WTC11 (cell line): ENCODE measurements at regions not wholly inside any gene's neighbourhood (a gene's known extent, or its start where the extent isn't known, plus 50 kb on each side); places are given as distances from the start of the nearest gene placed in this dataset.

Experiments used
- ATAC-seq: fragments of 200-7000 bp; cut with Tn5 transposase; 2 replicates; pipeline ENCODE4 v1.10.0; 2021; ENCODE audit warnings: mild to moderate bottlenecking, moderate library complexity
- CTCF ChIA-PET: fragments of 300-600 bp; sonication (Branson Sonifier 250); formaldehyde crosslinking; loops from one replicate; lab custom pipeline; 2021; ENCODE audit warnings: antibody characterized with exemption; lab: Charles Lee
- POLR2A ChIA-PET: fragments of 350-600 bp; sonication (Branson Sonifier 250); formaldehyde crosslinking; loops from one replicate; lab custom pipeline; 2021; ENCODE audit warnings: antibody characterized with exemption; lab: Charles Lee
- DNase-seq: peaks from one replicate; pipeline ENCODE4 v3.0.0; 2021; ENCODE audit warnings: low spot score
- H3K27ac Mint-ChIP-seq: 2 replicates; pipeline ENCODE4 v1.8.0; 2021; ENCODE audit warnings: mixed read lengths
- H3K27me3 Mint-ChIP-seq: 2 replicates; pipeline ENCODE4 v1.8.0; 2021; ENCODE audit warnings: low read depth, mild to moderate bottlenecking, moderate library complexity, mixed read lengths
- H3K36me3 Mint-ChIP-seq: 2 replicates; pipeline ENCODE4 v1.8.0; 2021; ENCODE audit warnings: mixed read lengths
- H3K4me1 Mint-ChIP-seq: 2 replicates; pipeline ENCODE4 v1.8.0; 2022; ENCODE audit warnings: mixed read lengths
- H3K4me3 Mint-ChIP-seq: 2 replicates; pipeline ENCODE4 v1.8.0; 2021; ENCODE audit warnings: mild to moderate bottlenecking, moderate library complexity, mixed read lengths
- H3K9me3 Mint-ChIP-seq: 2 replicates; pipeline ENCODE4 v1.8.0; 2021; ENCODE audit warnings: mixed read lengths
- AFF4 ChIP-seq: sonication (generic); formaldehyde crosslinking; IDR thresholded peaks from 2 replicates; pipeline ENCODE4 v1.8.1; 2023; ENCODE audit warnings: mild to moderate bottlenecking, missing genetic modification reagents, borderline replicate concordance
- AR ChIP-seq: fragments of 250-450 bp; sonication (Bioruptor Pico); IDR thresholded peaks from 2 replicates; pipeline ENCODE4 v1.9.0; 2021; ENCODE audit warnings: mild to moderate bottlenecking
- ATF2 ChIP-seq: sonication (generic); formaldehyde crosslinking; IDR thresholded peaks from 2 replicates; pipeline ENCODE4 v1.8.1; 2022; ENCODE audit warnings: low read depth, missing genetic modification reagents, borderline replicate concordance
- CDX4 ChIP-seq: fragments of 250-450 bp; sonication (Bioruptor Pico); IDR thresholded peaks from 2 replicates; pipeline ENCODE4 v1.9.0; 2021; ENCODE audit warnings: moderate library complexity, mild to moderate bottlenecking, inconsistent platforms, borderline replicate concordance
- IRF1 ChIP-seq: sonication (generic); formaldehyde crosslinking; IDR thresholded peaks from 2 replicates; pipeline ENCODE4 v1.8.0; 2023; ENCODE audit warnings: missing genetic modification reagents
- JAZF1 ChIP-seq: fragments of 250-450 bp; sonication (Bioruptor Pico); IDR thresholded peaks from 2 replicates; pipeline ENCODE4 v1.9.0; 2021; ENCODE audit warnings: moderate library complexity, mild to moderate bottlenecking, inconsistent platforms
- NFATC4 ChIP-seq: fragments of 250-450 bp; sonication (Bioruptor Pico); IDR thresholded peaks from 2 replicates; pipeline ENCODE4 v1.9.0; 2021; ENCODE audit warnings: mild to moderate bottlenecking
- SMAD3 ChIP-seq: sonication (generic); formaldehyde crosslinking; IDR thresholded peaks from 2 replicates; pipeline ENCODE4 v1.8.0; 2022; ENCODE audit warnings: missing genetic modification reagents, mild to moderate bottlenecking, borderline replicate concordance
- SP1 ChIP-seq: sonication (generic); formaldehyde crosslinking; conservative IDR thresholded peaks from 2 replicates; pipeline ENCODE4 v1.8.1; 2022; ENCODE audit warnings: missing genetic modification reagents
- TEAD1 ChIP-seq: sonication (generic); formaldehyde crosslinking; IDR thresholded peaks from 2 replicates; pipeline ENCODE4 v1.8.0; 2022; ENCODE audit warnings: mild to moderate bottlenecking, missing genetic modification reagents
- ZBTB21 ChIP-seq: sonication (generic); formaldehyde crosslinking; IDR thresholded peaks from 2 replicates; pipeline ENCODE4 v1.8.1; 2023; ENCODE audit warnings: mild to moderate bottlenecking, missing genetic modification reagents, borderline replicate concordance
- ZNF232 ChIP-seq: sonication (generic); formaldehyde crosslinking; IDR thresholded peaks from 2 replicates; pipeline ENCODE4 v1.8.0; 2022; ENCODE audit warnings: mild to moderate bottlenecking, missing genetic modification reagents
- ZNF281 ChIP-seq: sonication (generic); formaldehyde crosslinking; IDR thresholded peaks from 2 replicates; pipeline ENCODE4 v1.8.0; 2023; ENCODE audit warnings: mild to moderate bottlenecking, missing genetic modification reagents
- ZNF416 ChIP-seq: fragments of 250-450 bp; sonication (Bioruptor Pico); IDR thresholded peaks from 2 replicates; pipeline ENCODE4 v1.9.0; 2021; ENCODE audit warnings: mild to moderate bottlenecking, inconsistent platforms
- TF ChIP-seq, protein P1 (sequence below): fragments of 250-450 bp; sonication (Bioruptor Pico); IDR thresholded peaks from 2 replicates; pipeline ENCODE4 v1.9.0; 2021; ENCODE audit warnings: mild to moderate bottlenecking

- TF ChIP-seq ZNF281, result no peak
- TF ChIP-seq AR (CRISPR knock-in tag), result no peak
Observed at GRCh38 chr14:65249471-65250161, 147.3 kb upstream of the MAX start (continued).

- H3K27ac Mint-ChIP-seq, result no peak overlapping the region
- H3K4me3 Mint-ChIP-seq, result no peak overlapping the region
- no peak for ATAC-seq
- peaks cover 6% of the 10 kb centered on the region; the same call in 1 of the 2 replicates for H3K36me3 Mint-ChIP-seq
- H3K9me3 Mint-ChIP-seq, result peaks cover 19% of the 10 kb centered on the region
- DNase-seq, result no peak
- H3K4me1 Mint-ChIP-seq, result peaks cover 7% of the 10 kb centered on the region
- no peak for TF ChIP-seq SMAD3 (CRISPR knock-in tag)
- CTCF ChIA-PET, result no interaction called here
- POLR2A ChIA-PET, result no interaction called here
- no peaks in the 10 kb centered on the region for H3K27me3 Mint-ChIP-seq
Observed at GRCh38 chr14:65250162-65250495, 147.8 kb upstream of the MAX start.

DNA sequence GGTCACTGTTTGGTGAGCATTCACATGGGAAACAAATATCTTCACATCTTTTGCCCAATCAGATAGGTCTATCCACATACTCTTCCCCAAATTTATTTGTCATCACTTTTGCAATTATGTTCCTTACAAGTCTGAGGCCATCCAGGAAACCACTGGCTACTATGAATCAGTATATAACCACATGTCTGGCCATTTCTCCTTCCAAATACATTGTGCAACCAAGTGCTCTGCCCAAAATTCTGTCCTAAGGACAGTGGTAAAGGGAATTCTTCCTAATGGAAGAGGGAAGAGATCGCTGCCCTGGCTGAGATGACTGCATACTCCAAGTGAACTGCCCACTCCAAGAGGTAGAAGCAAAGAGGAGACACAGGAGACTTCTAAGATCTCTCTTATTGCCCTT lies 148.9 kb upstream of the MAX start:
- Mint-ChIP-seq H3K27ac (no peak overlapping the region), H3K4me3 (no peak overlapping the region), H3K36me3 (peaks cover 6% of the 10 kb centered on the region; the same call in 1 of the 2 replicates), H3K9me3 (peaks cover 19% of the 10 kb centered on the region), H3K27me3 (no peaks in the 10 kb centered on the region), H3K4me1 (peaks cover 18% of the 10 kb centered on the region)
- CTCF ChIA-PET, result no interaction called here
- TF ChIP-seq, protein P1, sequence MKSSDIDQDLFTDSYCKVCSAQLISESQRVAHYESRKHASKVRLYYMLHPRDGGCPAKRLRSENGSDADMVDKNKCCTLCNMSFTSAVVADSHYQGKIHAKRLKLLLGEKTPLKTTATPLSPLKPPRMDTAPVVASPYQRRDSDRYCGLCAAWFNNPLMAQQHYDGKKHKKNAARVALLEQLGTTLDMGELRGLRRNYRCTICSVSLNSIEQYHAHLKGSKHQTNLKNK, result no peak
- TF ChIP-seq SMAD3 (CRISPR knock-in tag) (no peak), ZNF232 (CRISPR knock-in tag) (no peak)
- POLR2A ChIA-PET, result no interaction called here
- ATAC-seq (no peak), DNase-seq (no peak)

- no peak for ATAC-seq
- no peak overlapping the region for H3K4me3 Mint-ChIP-seq
- peaks cover 6% of the 10 kb centered on the region; the same call in 1 of the 2 replicates for H3K36me3 Mint-ChIP-seq
- ChIA-PET POLR2A (interaction anchor here (0.6 kb wide), 1 partner anchor 14 kb away, joined by 7 read pairs; no protein-coding TSS in a partner anchor), CTCF (interaction anchor here (1.2 kb wide), 1 partner anchor 34 kb away, joined by 3 read pairs; no protein-coding TSS in a partner anchor)
- H3K9me3 Mint-ChIP-seq, result peaks cover 19% of the 10 kb centered on the region
- peaks cover 26% of the 10 kb centered on the region for H3K4me1 Mint-ChIP-seq
- DNase-seq, result no peak
- no peaks in the 10 kb centered on the region for H3K27me3 Mint-ChIP-seq
- no peak overlapping the region for H3K27ac Mint-ChIP-seq
- TF ChIP-seq CDX4 (no peak), TEAD1 (CRISPR knock-in tag) (no peak), JAZF1 (no peak), ZNF416 (CRISPR knock-in tag) (no peak), ZBTB21 (CRISPR knock-in tag) (no peak), ATF2 (no peak), SP1 (CRISPR knock-in tag) (no peak), NFATC4 (CRISPR knock-in tag) (no peak), AFF4 (CRISPR knock-in tag) (no peak), IRF1 (no peak)
Observed at GRCh38 chr14:65252482-65253255, 150.4 kb upstream of the MAX start.
